ENCODE measurements at regions not wholly inside any gene's neighbourhood (a gene's known extent, or its start where the extent isn't known, plus 50 kb on each side); places are given as distances from the start of the nearest gene placed in this dataset.

GRCh38 chr2:156157670-156158069 lies 174.9 kb downstream of the NR4A2 start:
- DNase-seq (no peak), ATAC-seq (ENCODE audit: low read depth) (no peak)
- Mint-ChIP-seq H3K27me3 (no peaks in the 10 kb centered on the region), H3K4me3 (no peak overlapping the region), H3K4me1 (no peaks in the 10 kb centered on the region), H3K36me3 (ENCODE audit: low read depth) (no peaks in the 10 kb centered on the region), H3K27ac (no peak overlapping the region), H3K9me3 (no peaks in the 10 kb centered on the region)
- ChIA-PET CTCF (no interaction called here), POLR2A (no interaction called here)
- intact Hi-C loops (cut with micrococcal nuclease) = no loop called here
- TF ChIP-seq CTCF (IDR thresholded peaks at IDR 0.05) = no peak

- DNase-seq (no peak), ATAC-seq (ENCODE audit: low read depth) (no peak)
- Mint-ChIP-seq H3K9me3 (no peaks in the 10 kb centered on the region), H3K27me3 (no peaks in the 10 kb centered on the region), H3K36me3 (ENCODE audit: low read depth) (no peaks in the 10 kb centered on the region), H3K4me3 (no peak overlapping the region), H3K27ac (no peak overlapping the region), H3K4me1 (no peaks in the 10 kb centered on the region)
- ChIA-PET POLR2A (no interaction called here), CTCF (no interaction called here)
- intact Hi-C loops (cut with micrococcal nuclease) = no loop called here
- no peak for TF ChIP-seq CTCF (IDR thresholded peaks at IDR 0.05)
Measured at GRCh38 chr2:156156580-156156979, 175.9 kb downstream of the NR4A2 start.

GRCh38 chr2:156155319-156155718 lies 177.2 kb downstream of the NR4A2 start:
- no peaks in the 10 kb centered on the region for H3K36me3 Mint-ChIP-seq (ENCODE audit: low read depth)
- ATAC-seq (ENCODE audit: low read depth) (no peak), DNase-seq (no peak)
- CTCF ChIA-PET = no interaction called here
- H3K9me3 Mint-ChIP-seq = no peaks in the 10 kb centered on the region
- H3K27ac Mint-ChIP-seq = no peak overlapping the region
- POLR2A ChIA-PET = no interaction called here
- no peak for TF ChIP-seq CTCF (IDR thresholded peaks at IDR 0.05)
- no peaks in the 10 kb centered on the region for H3K27me3 Mint-ChIP-seq
- no peaks in the 10 kb centered on the region for H3K4me1 Mint-ChIP-seq
- H3K4me3 Mint-ChIP-seq = no peak overlapping the region
- intact Hi-C loops (cut with micrococcal nuclease) = no loop called here

- no peaks in the 10 kb centered on the region for H3K27me3 Mint-ChIP-seq
- CTCF ChIA-PET = no interaction called here
- DNase-seq (no peak), ATAC-seq (ENCODE audit: low read depth) (no peak)
- H3K9me3 Mint-ChIP-seq = no peaks in the 10 kb centered on the region
- H3K27ac Mint-ChIP-seq = no peak overlapping the region
- POLR2A ChIA-PET = no interaction called here
- H3K4me3 Mint-ChIP-seq = no peak overlapping the region
- no peaks in the 10 kb centered on the region for H3K4me1 Mint-ChIP-seq
- no peak for TF ChIP-seq CTCF (IDR thresholded peaks at IDR 0.05)
- no peaks in the 10 kb centered on the region for H3K36me3 Mint-ChIP-seq (ENCODE audit: low read depth)
- intact Hi-C loops (cut with micrococcal nuclease) = no loop called here
Measured at GRCh38 chr2:156151351-156151750, 181.2 kb downstream of the NR4A2 start.

GRCh38 chr2:156147594-156148330 lies 184.8 kb downstream of the NR4A2 start:
- no peak for TF ChIP-seq CTCF (IDR thresholded peaks at IDR 0.05)
- DNase-seq (no peak), ATAC-seq (ENCODE audit: low read depth) (no peak)
- no peaks in the 10 kb centered on the region for H3K27me3 Mint-ChIP-seq
- no peaks in the 10 kb centered on the region for H3K9me3 Mint-ChIP-seq
- intact Hi-C loops (cut with micrococcal nuclease) = no loop called here
- ChIA-PET POLR2A (no interaction called here), CTCF (no interaction called here)
- H3K4me1 Mint-ChIP-seq = no peaks in the 10 kb centered on the region
- no peaks in the 10 kb centered on the region for H3K36me3 Mint-ChIP-seq (ENCODE audit: low read depth)
- no peak overlapping the region for H3K27ac Mint-ChIP-seq
- no peak overlapping the region for H3K4me3 Mint-ChIP-seq

Data from activated B cell treated with CpG ODN at 0.5 μM for 24 hours (primary cell).